ENCODE measurements at regions not wholly inside any gene's neighbourhood (a gene's known extent, or its start where the extent isn't known, plus 50 kb on each side); places are given as distances from the start of the nearest gene placed in this dataset.

GRCh38 chr1:229105822-229106525 lies 164.9 kb upstream of the RAB4A start:
- TF ChIP-seq CTCF (conservative IDR thresholded peaks at IDR 0.05) (no peak), EZH2 (IDR thresholded peaks at IDR 0.05; ENCODE audit: low read depth) (no peak)

Data from PC-9 (cell line).